ENCODE measurements at regions not wholly inside any gene's neighbourhood (a gene's known extent, or its start where the extent isn't known, plus 50 kb on each side); places are given as distances from the start of the nearest gene placed in this dataset.
"Not testable (repeated sequence)": the region's sequence is repeated elsewhere in the genome, so short reads cannot be mapped to it uniquely, and the experiment has no call there.

- no peaks in the 10 kb centered on the region for H3K27me3 ChIP-seq (replicated peaks; ENCODE audit: insufficient read depth)
- no peak overlapping the region for H2AFZ ChIP-seq
Observed at GRCh38 chrX:44058339-44058738, 85.1 kb upstream of the NDP start.

DNA sequence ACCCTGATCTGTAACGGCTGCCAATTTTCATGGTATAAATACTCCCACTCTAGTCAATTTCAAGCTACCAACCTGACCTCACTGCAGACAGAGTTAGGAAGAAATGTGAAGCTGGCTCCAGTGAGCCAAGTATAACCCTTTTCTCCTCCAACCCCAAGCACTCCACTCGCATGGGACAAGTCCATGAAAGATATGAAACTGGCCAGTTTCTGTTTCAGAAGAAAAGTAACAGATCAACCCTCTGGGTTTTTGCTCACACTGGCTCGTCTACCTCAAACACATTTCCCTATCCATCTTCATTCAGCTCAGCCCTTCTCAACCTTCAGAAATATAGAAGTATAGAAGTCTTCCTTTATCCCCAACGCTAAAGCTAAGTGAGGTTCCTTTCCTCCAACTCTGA is 82.4 kb upstream of the NDP start:
- no peaks in the 10 kb centered on the region for H4K20me1 ChIP-seq (ENCODE audit: insufficient read depth)
- no peak overlapping the region for H3K9ac ChIP-seq
- no peaks in the 10 kb centered on the region for H3K36me3 ChIP-seq (ENCODE audit: low read depth)
- no peaks in the 10 kb centered on the region for H3K79me2 ChIP-seq (ENCODE audit: insufficient read depth)
- H3F3A ChIP-seq (ENCODE audit: insufficient read depth) = no peaks in the 10 kb centered on the region
- in situ Hi-C loops (cut with MboI) = no loop called here
- H3K4me1 ChIP-seq (ENCODE audit: insufficient read depth) = no peaks in the 10 kb centered on the region
- H3K9me3 ChIP-seq (ENCODE audit: low read depth) = no peaks in the 10 kb centered on the region
- no peak overlapping the region for H3K4me2 ChIP-seq (ENCODE audit: unreplicated experiment)
- TF ChIP-seq EZH2phosphoT487 (IDR thresholded peaks at IDR 0.05; ENCODE audit: insufficient read depth, low read depth) (no peak), EZH2 (IDR thresholded peaks at IDR 0.05; ENCODE audit: insufficient read depth, poor library complexity, severe bottlenecking) (no peak)
- no peak overlapping the region for H3K27ac ChIP-seq
- DNase-seq = no peak
- no peak overlapping the region for H3K4me3 ChIP-seq
- no peak overlapping the region for H2AFZ ChIP-seq
- 61 to 74% methylated on average over 4 of the region's 4 CpGs for WGBS, 2 experiments (ENCODE audit: low coverage in 1 of 2, low lambda C conversion rate in 2 of 2, missing lambda C conversion rate in 2 of 2)
- H3K9me2 ChIP-seq (ENCODE audit: insufficient read depth) = no peaks in the 10 kb centered on the region
- H3K27me3 ChIP-seq (replicated peaks; ENCODE audit: insufficient read depth) = no peaks in the 10 kb centered on the region

More at GRCh38 chrX:44058339-44058738, 85.1 kb upstream of the NDP start:
- H3F3A ChIP-seq (ENCODE audit: insufficient read depth) = no peaks in the 10 kb centered on the region
- no peaks in the 10 kb centered on the region for H3K9me2 ChIP-seq (ENCODE audit: insufficient read depth)
- H3K4me2 ChIP-seq (ENCODE audit: unreplicated experiment) = no peak overlapping the region
- no peak overlapping the region for H3K27ac ChIP-seq
- no peaks in the 10 kb centered on the region for H3K9me3 ChIP-seq (ENCODE audit: low read depth)
- H3K4me1 ChIP-seq (ENCODE audit: insufficient read depth) = peaks cover 3% of the 10 kb centered on the region; the same call in 1 of the 2 replicates
- in situ Hi-C loops (cut with MboI) = no loop called here
- H3K79me2 ChIP-seq (ENCODE audit: insufficient read depth) = no peaks in the 10 kb centered on the region
- WGBS, 2 experiments (ENCODE audit: low coverage in 1 of 2, low lambda C conversion rate in 2 of 2, missing lambda C conversion rate in 2 of 2) = 58 to 60% methylated on average over 3 to 4 of the region's 4 CpGs
- H3K9ac ChIP-seq = no peak overlapping the region
- no peak overlapping the region for H3K4me3 ChIP-seq
- no peak for TF ChIP-seq EZH2 (IDR thresholded peaks at IDR 0.05; ENCODE audit: insufficient read depth, poor library complexity, severe bottlenecking)
- no peak for TF ChIP-seq EZH2phosphoT487 (IDR thresholded peaks at IDR 0.05; ENCODE audit: insufficient read depth, low read depth)
- no peaks in the 10 kb centered on the region for H3K36me3 ChIP-seq (ENCODE audit: low read depth)
- no peak for DNase-seq
- H4K20me1 ChIP-seq (ENCODE audit: insufficient read depth) = no peaks in the 10 kb centered on the region

- 52 to 56% methylated on average over 4 of the region's 4 CpGs for WGBS, 2 experiments (ENCODE audit: low coverage in 1 of 2, low lambda C conversion rate in 2 of 2, missing lambda C conversion rate in 2 of 2)
- no peak overlapping the region for H3K4me3 ChIP-seq
- no peak overlapping the region for H3K27ac ChIP-seq
- H3K79me2 ChIP-seq (ENCODE audit: insufficient read depth) = no peaks in the 10 kb centered on the region
- H3F3A ChIP-seq (ENCODE audit: insufficient read depth) = no peaks in the 10 kb centered on the region
- H3K9ac ChIP-seq = no peak overlapping the region
- H3K4me2 ChIP-seq (ENCODE audit: unreplicated experiment) = no peak overlapping the region
- H4K20me1 ChIP-seq (ENCODE audit: insufficient read depth) = no peaks in the 10 kb centered on the region
- no peak for TF ChIP-seq EZH2phosphoT487 (IDR thresholded peaks at IDR 0.05; ENCODE audit: insufficient read depth, low read depth)
- TF ChIP-seq EZH2 (IDR thresholded peaks at IDR 0.05; ENCODE audit: insufficient read depth, poor library complexity, severe bottlenecking) = no peak
- H3K36me3 ChIP-seq (ENCODE audit: low read depth) = no peaks in the 10 kb centered on the region
- H2AFZ ChIP-seq = no peak overlapping the region
- H3K4me1 ChIP-seq (ENCODE audit: insufficient read depth) = no peaks in the 10 kb centered on the region
- no peaks in the 10 kb centered on the region for H3K9me2 ChIP-seq (ENCODE audit: insufficient read depth)
- H3K27me3 ChIP-seq (replicated peaks; ENCODE audit: insufficient read depth) = no peaks in the 10 kb centered on the region
- DNase-seq = no peak
- H3K9me3 ChIP-seq (ENCODE audit: low read depth) = no peaks in the 10 kb centered on the region
- in situ Hi-C loops (cut with MboI) = no loop called here
Observed at GRCh38 chrX:44054863-44055601, 81.8 kb upstream of the NDP start.

DNA sequence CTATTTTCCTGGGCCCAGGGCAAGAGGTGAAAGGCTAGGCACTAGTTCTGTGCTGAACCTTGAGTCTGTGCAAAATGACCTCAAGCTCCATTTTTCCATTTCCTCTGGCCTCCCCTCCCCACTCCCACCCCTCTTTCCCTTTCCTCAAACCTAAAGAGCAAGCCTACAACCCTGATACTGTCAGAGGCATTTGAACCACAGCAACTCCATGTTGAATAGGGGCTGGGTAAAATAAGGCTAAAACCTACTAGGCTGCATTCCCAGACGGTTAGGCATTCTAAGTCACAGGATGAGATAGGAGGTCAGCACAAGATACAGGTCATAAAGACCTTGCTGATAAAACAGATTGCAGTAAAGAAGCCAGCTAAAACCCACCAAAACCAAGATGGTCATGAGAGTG is 71.9 kb upstream of the NDP start:
- H3K9me2 ChIP-seq (ENCODE audit: insufficient read depth); H3K27me3 ChIP-seq (replicated peaks; ENCODE audit: insufficient read depth); H3K27ac ChIP-seq; H3K4me2 ChIP-seq (ENCODE audit: unreplicated experiment); H3K9me3 ChIP-seq (ENCODE audit: low read depth); DNase-seq; H3K36me3 ChIP-seq (ENCODE audit: low read depth); H3K79me2 ChIP-seq (ENCODE audit: insufficient read depth); H3K4me1 ChIP-seq (ENCODE audit: insufficient read depth); H2AFZ ChIP-seq; H3F3A ChIP-seq (ENCODE audit: insufficient read depth); H3K9ac ChIP-seq; H3K4me3 ChIP-seq; in situ Hi-C loops (cut with MboI); H4K20me1 ChIP-seq (ENCODE audit: insufficient read depth): not testable (repeated sequence)
- WGBS, 2 experiments (ENCODE audit: low coverage in 1 of 2, low lambda C conversion rate in 2 of 2, missing lambda C conversion rate in 2 of 2) = 76 to 100% methylated on average over 1 of the region's 1 CpG

DNA sequence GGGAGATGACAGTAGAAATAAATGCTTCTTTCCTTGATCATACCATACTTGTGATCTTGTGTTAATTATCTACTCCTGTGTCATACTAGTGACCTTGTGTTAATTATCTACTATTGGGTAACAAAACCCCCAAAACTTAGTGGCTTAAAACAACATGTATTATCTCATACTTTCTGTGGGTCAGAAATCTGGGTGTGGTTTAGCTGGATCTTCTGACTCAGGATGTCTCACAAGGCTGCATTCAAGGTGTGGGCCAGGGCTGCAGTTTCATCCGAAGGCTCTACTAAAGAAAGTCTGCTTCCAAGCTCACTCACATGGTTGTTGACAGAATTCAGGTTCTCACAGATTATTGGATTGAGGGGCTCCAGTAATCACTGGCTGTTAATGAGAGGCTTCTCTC is 70.3 kb upstream of the NDP start:
- H3K4me3 ChIP-seq = no peak overlapping the region
- TF ChIP-seq EZH2phosphoT487 (IDR thresholded peaks at IDR 0.05; ENCODE audit: insufficient read depth, low read depth) (no peak), EZH2 (IDR thresholded peaks at IDR 0.05; ENCODE audit: insufficient read depth, poor library complexity, severe bottlenecking) (no peak)
- 75 to 89% methylated on average over 1 of the region's 1 CpG for WGBS, 2 experiments (ENCODE audit: low coverage in 1 of 2, low lambda C conversion rate in 2 of 2, missing lambda C conversion rate in 2 of 2)
- in situ Hi-C loops (cut with MboI) = no loop called here
- H3K36me3 ChIP-seq (ENCODE audit: low read depth) = no peaks in the 10 kb centered on the region
- H3K79me2 ChIP-seq (ENCODE audit: insufficient read depth) = no peaks in the 10 kb centered on the region
- no peaks in the 10 kb centered on the region for H3K9me2 ChIP-seq (ENCODE audit: insufficient read depth)
- no peaks in the 10 kb centered on the region for H3K4me1 ChIP-seq (ENCODE audit: insufficient read depth)
- peak; percentile 16 for DNase-seq
- H3K4me2 ChIP-seq (ENCODE audit: unreplicated experiment) = no peak overlapping the region
- H3K27me3 ChIP-seq (replicated peaks; ENCODE audit: insufficient read depth) = no peaks in the 10 kb centered on the region
- H3F3A ChIP-seq (ENCODE audit: insufficient read depth) = no peaks in the 10 kb centered on the region
- no peaks in the 10 kb centered on the region for H4K20me1 ChIP-seq (ENCODE audit: insufficient read depth)
- H3K9ac ChIP-seq = no peak overlapping the region
- no peaks in the 10 kb centered on the region for H3K9me3 ChIP-seq (ENCODE audit: low read depth)
- H3K27ac ChIP-seq = no peak overlapping the region
- H2AFZ ChIP-seq = no peak overlapping the region

Data from GM23248 (cell line).